ENCODE measurements at regions not wholly inside any gene's neighbourhood (a gene's known extent, or its start where the extent isn't known, plus 50 kb on each side); places are given as distances from the start of the nearest gene placed in this dataset.

GRCh38 chr15:87348746-87349145, 907.8 kb downstream of the NTRK3 start:
- no peak overlapping the region for H3K56ac ChIP-seq (replicated peaks; ENCODE audit: insufficient read length, low read depth, low read length)
- no peak overlapping the region for H3K14ac ChIP-seq (ENCODE audit: insufficient read length)
- no peak overlapping the region for H3K4me2 ChIP-seq (ENCODE audit: insufficient read depth in 1 of 2, low read depth in 2 of 2, low read length in 2 of 2)
- H4K8ac ChIP-seq (ENCODE audit: extremely low read depth, insufficient read depth, low read length) = no peak overlapping the region
- H2BK15ac ChIP-seq (ENCODE audit: low read length) = no peak overlapping the region
- DNase-seq (ENCODE audit: low read depth in 1 of 2, low spot score in 2 of 2) (no peak), FAIRE-seq (no peak)
- no peaks in the 10 kb centered on the region for H3K79me1 ChIP-seq (ENCODE audit: low read depth, low read length)
- no peak overlapping the region for H2BK20ac ChIP-seq (ENCODE audit: low read length)
- no peak overlapping the region for H3K4me3 ChIP-seq (ENCODE audit: extremely low read depth in 1 of 4, insufficient read depth in 2 of 4, low read depth in 3 of 4, low read length in 4 of 4)
- no peak overlapping the region for H2BK12ac ChIP-seq (ENCODE audit: low read depth, low read length)
- H3K4me1 ChIP-seq (replicated peaks in 1 of 4; ENCODE audit: control insufficient read depth in 3 of 4, insufficient read depth in 4 of 4, low read length in 3 of 4) = no peaks in the 10 kb centered on the region
- H4K91ac ChIP-seq (replicated peaks; ENCODE audit: insufficient read length, low read length) = no peak overlapping the region
- H3K23me2 ChIP-seq (ENCODE audit: low read depth, low read length) = no peaks in the 10 kb centered on the region
- H3K4ac ChIP-seq (replicated peaks; ENCODE audit: insufficient read length, low read depth, low read length) = no peak overlapping the region
- no peaks in the 10 kb centered on the region for H3K36me3 ChIP-seq (ENCODE audit: control insufficient read depth in 2 of 4, insufficient read depth in 4 of 4, low read length in 3 of 4)
- H3K9ac ChIP-seq (replicated peaks in 1 of 4; ENCODE audit: extremely low read depth in 1 of 4, low read depth in 3 of 4, low read length in 3 of 4) = no peak overlapping the region
- H3K79me2 ChIP-seq (ENCODE audit: control insufficient read depth in 1 of 2, insufficient read depth in 2 of 2, low read length in 2 of 2) = no peaks in the 10 kb centered on the region
- no peaks in the 10 kb centered on the region for H3K9me3 ChIP-seq (ENCODE audit: insufficient read depth in 2 of 2, low read depth in 1 of 2, low read length in 1 of 2)
- peaks cover 0 to 1% (median 0%) of the 10 kb centered on the region in 4 experiments; a peak in 1 of 7 replicates for H3K27me3 ChIP-seq (replicated peaks in 1 of 4; ENCODE audit: control insufficient read depth in 3 of 4, extremely low read depth in 1 of 4, insufficient read depth in 3 of 4, low read length in 3 of 4)
- H3K23ac ChIP-seq (ENCODE audit: insufficient read length) = no peak overlapping the region
- H3K18ac ChIP-seq (ENCODE audit: extremely low read depth, low read length) = no peak overlapping the region
- H2BK120ac ChIP-seq (replicated peaks; ENCODE audit: low read depth, low read length) = no peak overlapping the region
- H4K20me1 ChIP-seq (replicated peaks in 1 of 2; ENCODE audit: control insufficient read depth in 1 of 2, insufficient read depth in 2 of 2, low read length in 2 of 2) = no peaks in the 10 kb centered on the region
- H4K5ac ChIP-seq (ENCODE audit: insufficient read length, low read depth, low read length) = no peak overlapping the region
- H2AK5ac ChIP-seq (ENCODE audit: low read depth, low read length) = no peak overlapping the region
- TF ChIP-seq SRF (IDR thresholded peaks at IDR 0.05; ENCODE audit: low read depth, low read length) = no peak
- no peak for TF ChIP-seq CHD2 (IDR thresholded peaks at IDR 0.05; ENCODE audit: low read length)
- no peak for TF ChIP-seq MAX (IDR thresholded peaks at IDR 0.05)
- TF ChIP-seq EGR1 (IDR thresholded peaks at IDR 0.05; ENCODE audit: borderline replicate concordance, low read depth, low read length) = no peak
- TF ChIP-seq SIRT6 (IDR thresholded peaks at IDR 0.05; ENCODE audit: low read length) = no peak
- TF ChIP-seq MAFK (IDR thresholded peaks at IDR 0.05; ENCODE audit: low read depth, low read length) = no peak
- no peak for TF ChIP-seq TEAD4 (IDR thresholded peaks at IDR 0.05; ENCODE audit: low read depth, low read length)
- no peak for TF ChIP-seq PHF8 (conservative IDR thresholded peaks at IDR 0.05; ENCODE audit: low read depth, low read length)
- no peak for TF ChIP-seq TBP (IDR thresholded peaks at IDR 0.05; ENCODE audit: low read depth, low read length)
- TF ChIP-seq SP4 (IDR thresholded peaks at IDR 0.05; ENCODE audit: low read length) = no peak
- no peak for TF ChIP-seq CBX5 (IDR thresholded peaks at IDR 0.05; ENCODE audit: low read depth, low read length)
- TF ChIP-seq SIX5 (IDR thresholded peaks at IDR 0.05; ENCODE audit: low read depth, low read length) = no peak
- H2BK5ac ChIP-seq (ENCODE audit: low read depth, low read length) = no peak overlapping the region
- CTCF ChIA-PET (ENCODE audit: partially characterized antibody) = interaction anchor here (0.5 to 1.0 kb wide), 3 partner anchors 14 to 655 kb away, joined by 3 to 4 read pairs (median 3); no protein-coding TSS in a partner anchor
- no peak overlapping the region for H2AFZ ChIP-seq (ENCODE audit: low read length)
- POLR2A ChIA-PET (ENCODE audit: partially characterized antibody) = no interaction called here
- 84% methylated on average over 6 of the region's 6 CpGs; no CpG with 5 or more reads in 1 of the 2 experiments for WGBS, 2 experiments (ENCODE audit: extremely low coverage in 1 of 2, insufficient coverage in 1 of 2, insufficient read length in 1 of 2, insufficient replicate concordance in 2 of 2, low coverage in 1 of 2, low lambda C conversion rate in 2 of 2, missing lambda C conversion rate in 1 of 2)
- no peak overlapping the region for H3K27ac ChIP-seq (ENCODE audit: low read depth, low read length)
